ENCODE measurements at regions not wholly inside any gene's neighbourhood (a gene's known extent, or its start where the extent isn't known, plus 50 kb on each side); places are given as distances from the start of the nearest gene placed in this dataset.
"Not testable (repeated sequence)": the region's sequence is repeated elsewhere in the genome, so short reads cannot be mapped to it uniquely, and the experiment has no call there.

GRCh38 chr17:51427323-51427811 lies 167.0 kb downstream of the UTP18 start:
- no peak for TF ChIP-seq CTCF (IDR thresholded peaks at IDR 0.05; ENCODE audit: control extremely low read depth, extremely low read depth, low read depth, missing control alignments)
- DNase-seq (ENCODE audit: extremely low spot score): no peak
- CTCF ChIA-PET: no interaction called here
- POLR2A ChIA-PET: no interaction called here

- peak; percentile 43 for DNase-seq (ENCODE audit: extremely low spot score)
- ChIA-PET CTCF (interaction anchor here (1.3 kb wide), 1 partner anchor 14 kb away, joined by 3 read pairs; no protein-coding TSS in a partner anchor), POLR2A (no interaction called here)
- TF ChIP-seq CTCF (IDR thresholded peaks at IDR 0.05; ENCODE audit: control extremely low read depth, extremely low read depth, low read depth, missing control alignments): no peak
These were observed 167.5 kb downstream of the UTP18 start for GRCh38 chr17:51427856-51428255.

GRCh38 chr17:51428668-51429495 lies 168.5 kb downstream of the UTP18 start:
- CTCF ChIA-PET: interaction anchor here (1.3 to 1.7 kb wide), 2 partner anchors 10 to 13 kb away, joined by 3 to 4 read pairs; no protein-coding TSS in a partner anchor
- no peak for DNase-seq (ENCODE audit: extremely low spot score)
- POLR2A ChIA-PET: no interaction called here
- no peak for TF ChIP-seq CTCF (IDR thresholded peaks at IDR 0.05; ENCODE audit: control extremely low read depth, extremely low read depth, low read depth, missing control alignments)

GRCh38 chr17:51429938-51430337 lies 169.6 kb downstream of the UTP18 start:
- POLR2A ChIA-PET; DNase-seq (ENCODE audit: extremely low spot score): not testable (repeated sequence)
- CTCF ChIA-PET: interaction anchor here (1.4 to 1.7 kb wide), 2 partner anchors 11 kb away, joined by 4 read pairs; no protein-coding TSS in a partner anchor

- no peak for DNase-seq (ENCODE audit: extremely low spot score)
- ChIA-PET POLR2A (no interaction called here), CTCF (interaction anchor here (1.4 kb wide), 1 partner anchor 11 kb away, joined by 4 read pairs; no protein-coding TSS in a partner anchor)
- TF ChIP-seq CTCF (IDR thresholded peaks at IDR 0.05; ENCODE audit: control extremely low read depth, extremely low read depth, low read depth, missing control alignments): no peak
These were observed 170.2 kb downstream of the UTP18 start for GRCh38 chr17:51430591-51430990.

GRCh38 chr17:51434434-51435170 lies 174.3 kb downstream of the UTP18 start:
- CTCF ChIA-PET: interaction anchor here (1.2 to 3.5 kb wide), 4 partner anchors 11 to 32 kb away, joined by 3 to 14 read pairs (median 3); no protein-coding TSS in a partner anchor
- POLR2A ChIA-PET: no interaction called here
- no peak for DNase-seq (ENCODE audit: extremely low spot score)
- TF ChIP-seq CTCF (IDR thresholded peaks at IDR 0.05; ENCODE audit: control extremely low read depth, extremely low read depth, low read depth, missing control alignments): no peak

All from GM10248 (cell line).